ENCODE measurements at regions not wholly inside any gene's neighbourhood (a gene's known extent, or its start where the extent isn't known, plus 50 kb on each side); places are given as distances from the start of the nearest gene placed in this dataset.
"Not testable (repeated sequence)": the region's sequence is repeated elsewhere in the genome, so short reads cannot be mapped to it uniquely, and the experiment has no call there.

- no peak for TF ChIP-seq CTCF (IDR thresholded peaks at IDR 0.05)
- TF ChIP-seq EP300 (IDR thresholded peaks at IDR 0.05), result no peak
- TF ChIP-seq POLR2A (IDR thresholded peaks at IDR 0.05), result no peak
- no peak for TF ChIP-seq POLR2AphosphoS5 (IDR thresholded peaks at IDR 0.05)
- no peaks in the 10 kb centered on the region for H3K27me3 ChIP-seq
- H3K9me3 ChIP-seq, result peaks cover 0 to 8% (median 4%) of the 10 kb centered on the region in 4 donors
- no peaks in the 10 kb centered on the region for H3K4me1 ChIP-seq
- intact Hi-C loops (cut with DNase I; ENCODE audit: low total_unique reads), result no loop called here
- peak in 1 of 2 donors; percentile 10 for DNase-seq
- no peaks in the 10 kb centered on the region for H3K36me3 ChIP-seq
- no peak overlapping the region for H3K27ac ChIP-seq
- no peak overlapping the region for H3K4me3 ChIP-seq
- 38 to 59% (median 47%) methylated on average over 2 of the region's 2 CpGs for WGBS, 5 donors
These were observed 436.9 kb upstream of the TMEM132C start for GRCh38 chr12:127830065-127830460.

GRCh38 chr12:127830730-127831129, 436.2 kb upstream of the TMEM132C start:
- H3K4me1 ChIP-seq, result no peaks in the 10 kb centered on the region
- no peaks in the 10 kb centered on the region for H3K27me3 ChIP-seq
- H3K9me3 ChIP-seq, result peaks cover 0 to 7% (median under 1%) of the 10 kb centered on the region in 4 donors
- H3K36me3 ChIP-seq, result no peaks in the 10 kb centered on the region
- intact Hi-C loops (cut with DNase I; ENCODE audit: low total_unique reads), result no loop called here
- no peak overlapping the region for H3K27ac ChIP-seq
- no peak overlapping the region for H3K4me3 ChIP-seq
- WGBS, 5 donors, result 84 to 92% (median 87%) methylated on average over 3 of the region's 3 CpGs
- no peak for DNase-seq
- TF ChIP-seq POLR2A (IDR thresholded peaks at IDR 0.05) (no peak), EP300 (IDR thresholded peaks at IDR 0.05) (no peak), CTCF (IDR thresholded peaks at IDR 0.05) (no peak), POLR2AphosphoS5 (IDR thresholded peaks at IDR 0.05) (no peak)

GRCh38 chr12:127832172-127832571, 434.8 kb upstream of the TMEM132C start:
- H3K27me3 ChIP-seq, result no peaks in the 10 kb centered on the region
- TF ChIP-seq EP300 (IDR thresholded peaks at IDR 0.05) (no peak), CTCF (IDR thresholded peaks at IDR 0.05) (no peak), POLR2A (IDR thresholded peaks at IDR 0.05) (no peak), POLR2AphosphoS5 (IDR thresholded peaks at IDR 0.05) (no peak)
- no peak overlapping the region for H3K27ac ChIP-seq
- intact Hi-C loops (cut with DNase I; ENCODE audit: low total_unique reads), result no loop called here
- no peak for DNase-seq
- WGBS, 5 donors, result 87 to 94% (median 90%) methylated on average over 3 of the region's 3 CpGs
- H3K36me3 ChIP-seq, result no peaks in the 10 kb centered on the region
- H3K9me3 ChIP-seq, result peaks cover 0 to 3% (median 0%) of the 10 kb centered on the region in 4 donors
- no peak overlapping the region for H3K4me3 ChIP-seq
- no peaks in the 10 kb centered on the region for H3K4me1 ChIP-seq

- H3K4me1 ChIP-seq; intact Hi-C loops (cut with DNase I; ENCODE audit: low total_unique reads); DNase-seq; H3K36me3 ChIP-seq; H3K27ac ChIP-seq; H3K27me3 ChIP-seq; H3K9me3 ChIP-seq; H3K4me3 ChIP-seq: not testable (repeated sequence)
- WGBS, 5 donors, result 54 to 78% (median 66%) methylated on average over 4 of the region's 4 CpGs
These were observed 430.2 kb upstream of the TMEM132C start for GRCh38 chr12:127836802-127837201.

- Histone ChIP-seq H3K4me3 (no peak overlapping the region), H3K27me3 (no peaks in the 10 kb centered on the region), H3K4me1 (no peaks in the 10 kb centered on the region), H3K9me3 (no peaks in the 10 kb centered on the region), H3K27ac (no peak overlapping the region), H3K36me3 (no peaks in the 10 kb centered on the region)
- no peak for DNase-seq
- TF ChIP-seq EP300 (IDR thresholded peaks at IDR 0.05) (no peak), POLR2AphosphoS5 (IDR thresholded peaks at IDR 0.05) (no peak), CTCF (IDR thresholded peaks at IDR 0.05) (no peak), POLR2A (IDR thresholded peaks at IDR 0.05) (no peak)
- 65 to 80% (median 77%) methylated on average over 5 of the region's 5 CpGs for WGBS, 5 donors
- intact Hi-C loops (cut with DNase I; ENCODE audit: low total_unique reads), result no loop called here
These were observed 409.3 kb upstream of the TMEM132C start for GRCh38 chr12:127857661-127858060.

All from stomach (tissue), 8 donors.